IMR-90 (cell line): ENCODE measurements at regions not wholly inside any gene's neighbourhood (a gene's known extent, or its start where the extent isn't known, plus 50 kb on each side); places are given as distances from the start of the nearest gene placed in this dataset.

Experiments used
- ATAC-seq: fragments of 200-7000 bp; cut with Tn5 transposase; 2 replicates; pipeline ENCODE4 v1.9.1; 2020; ENCODE audit warnings: low read depth, mild to moderate bottlenecking, moderate library complexity
- BruUV-seq: library from RNA; stranded (reverse); fragments of 400-500 nt; replicated peaks from 2 replicates; lab custom pipeline; 2021; lab: Mats Ljungman, UMichigan
- CTCF ChIA-PET: fragments of 300-600 bp; formaldehyde crosslinking; extraction: SDS; loops from one replicate; lab custom pipeline; 2021; ENCODE audit warnings: antibody characterized with exemption; lab: Yijun Ruan, JAX
- POLR2A ChIA-PET: fragments of 300-600 bp; sonication (Branson Sonifier 250); formaldehyde crosslinking; loops from one replicate; lab custom pipeline; 2022; ENCODE audit warnings: antibody characterized with exemption; ENCODE audit not compliant: unreplicated experiment; lab: Charles Lee
- DNase-seq: peaks from one replicate; pipeline ENCODE4 v3.0.0; 2013
- H2AFZ ChIP-seq: replicated peaks from 2 replicates; pipeline ENCODE3; 2013; ENCODE audit warnings: low read length, mild to moderate bottlenecking; ENCODE audit not compliant: poor library complexity
- H2AK5ac ChIP-seq: 2 replicates; pipeline ENCODE4 v1.6.1; 2013; ENCODE audit warnings: low read depth, low read length, inconsistent platforms
- H2AK9ac ChIP-seq: replicated peaks from 2 replicates; pipeline ENCODE3; 2013; ENCODE audit warnings: mild to moderate bottlenecking, low read depth, low read length, moderate library complexity; ENCODE audit not compliant: poor library complexity
- H2BK120ac ChIP-seq: 2 replicates; pipeline ENCODE4 v1.6.1; 2013; ENCODE audit warnings: low read depth, low read length, inconsistent platforms
- H2BK15ac ChIP-seq: 3 replicates; pipeline ENCODE4 v1.6.1; 2013; ENCODE audit warnings: low read depth, low read length, inconsistent platforms
- H2BK20ac ChIP-seq: 2 replicates; pipeline ENCODE4 v1.6.1; 2013; ENCODE audit warnings: low read depth, mild to moderate bottlenecking, inconsistent platforms, low read length, moderate library complexity
- H2BK5ac ChIP-seq: 2 replicates; pipeline ENCODE4 v1.6.1; 2013; ENCODE audit warnings: mild to moderate bottlenecking, low read depth, low read length, inconsistent platforms; ENCODE audit not compliant: poor library complexity, severe bottlenecking
- H3K14ac ChIP-seq: replicated peaks from 2 replicates; pipeline ENCODE4 v1.6.1; 2013; ENCODE audit warnings: low read depth, low read length, inconsistent platforms
- H3K18ac ChIP-seq: 2 replicates; pipeline ENCODE4 v1.6.1; 2013; ENCODE audit warnings: low read depth, low read length, control low read depth
- H3K23ac ChIP-seq: 2 replicates; pipeline ENCODE4 v1.6.1; 2013; ENCODE audit warnings: low read depth, low read length, inconsistent platforms
- H3K27ac ChIP-seq: 2 replicates; pipeline ENCODE4 v1.5.1; 2013; ENCODE audit warnings: mild to moderate bottlenecking, control low read depth, low read length; ENCODE audit not compliant: insufficient read depth
- H3K27me3 ChIP-seq: 2 replicates; pipeline ENCODE4 v1.6.1; 2013; ENCODE audit warnings: low read length; ENCODE audit not compliant: control insufficient read depth, insufficient read depth
- H3K36me3 ChIP-seq: 2 replicates; pipeline ENCODE4 v1.6.1; 2013; ENCODE audit warnings: low read length, mixed read lengths; ENCODE audit not compliant: control insufficient read depth, insufficient read depth
- H3K4ac ChIP-seq: 2 replicates; pipeline ENCODE4 v1.6.1; 2013; ENCODE audit warnings: low read depth, low read length, inconsistent platforms
- H3K4me1 ChIP-seq: 2 replicates; pipeline ENCODE4 v1.6.1; 2013; ENCODE audit warnings: low read length, mixed read lengths; ENCODE audit not compliant: control insufficient read depth, insufficient read depth
- H3K4me2 ChIP-seq: 2 replicates; pipeline ENCODE4 v1.6.1; 2013; ENCODE audit warnings: low read depth, mild to moderate bottlenecking, control low read depth, low read length, moderate library complexity
- H3K4me3 ChIP-seq: 2 replicates; pipeline ENCODE4 v1.5.1; 2013; ENCODE audit warnings: low read depth, mild to moderate bottlenecking, control low read depth, low read length, moderate library complexity; ENCODE audit not compliant: insufficient read depth
- H3K56ac ChIP-seq: 2 replicates; pipeline ENCODE4 v1.6.1; 2013; ENCODE audit warnings: low read length, inconsistent platforms; ENCODE audit not compliant: insufficient read depth; ENCODE audit errors: extremely low read depth
- H3K79me1 ChIP-seq, 2 experiments: 2 replicates each; pipeline ENCODE4 v1.6.1; 2013; ENCODE audit warnings: low read length in 2 of 2, inconsistent platforms in 1 of 2, low read depth in 1 of 2
- H3K9ac ChIP-seq: 2 replicates; pipeline ENCODE4 v1.6.1; 2013; ENCODE audit warnings: low read depth, low read length, control low read depth
- H3K9me1 ChIP-seq: 2 replicates; pipeline ENCODE4 v1.6.1; 2013; ENCODE audit warnings: low read length, inconsistent platforms; ENCODE audit not compliant: insufficient read depth
- H3K9me3 ChIP-seq: 2 replicates; pipeline ENCODE4 v1.6.1; 2013; ENCODE audit warnings: low read length; ENCODE audit not compliant: control insufficient read depth, insufficient read depth
- H4K20me1 ChIP-seq: 2 replicates; pipeline ENCODE4 v1.6.1; 2013; ENCODE audit warnings: low read length, inconsistent platforms; ENCODE audit not compliant: insufficient read depth
- H4K5ac ChIP-seq: 2 replicates; pipeline ENCODE4 v1.6.1; 2013; ENCODE audit warnings: mild to moderate bottlenecking, low read depth, low read length, control low read depth
- H4K8ac ChIP-seq, 2 experiments: 2 replicates each; pipeline ENCODE4 v1.6.1; 2013; ENCODE audit warnings: low read depth in 2 of 2, low read length in 2 of 2, control low read depth in 1 of 2, inconsistent platforms in 1 of 2
- H4K91ac ChIP-seq: 2 replicates; pipeline ENCODE4 v1.6.1; 2013; ENCODE audit warnings: low read depth, low read length, inconsistent platforms; ENCODE audit not compliant: insufficient read depth
- BHLHE40 ChIP-seq: fragments of 150-350 bp; IDR thresholded peaks from 2 replicates; pipeline ENCODE4 v1.6.1; 2016; ENCODE audit warnings: mild to moderate bottlenecking, low read depth, low read length
- CEBPB ChIP-seq: IDR thresholded peaks from 2 replicates; pipeline ENCODE4 v1.6.1; 2012; ENCODE audit warnings: low read depth, low read length, improper control_type of control experiment
- CTCF ChIP-seq: conservative IDR thresholded peaks from 2 replicates; pipeline ENCODE4 v1.5.1; 2012; ENCODE audit warnings: mild to moderate bottlenecking, low read depth, low read length, improper control_type of control experiment
- ELK1 ChIP-seq: fragments of 150-350 bp; IDR thresholded peaks from 2 replicates; pipeline ENCODE4 v1.6.1; 2016; ENCODE audit warnings: low read depth, mild to moderate bottlenecking, low read length, moderate library complexity, borderline replicate concordance
- FOS ChIP-seq: fragments of 150-350 bp; IDR thresholded peaks from 2 replicates; pipeline ENCODE4 v1.6.1; 2016; ENCODE audit warnings: low read depth, low read length
- MAFK ChIP-seq: IDR thresholded peaks from 2 replicates; pipeline ENCODE4 v1.6.1; 2012; ENCODE audit warnings: low read depth, low read length, improper control_type of control experiment
- MAZ ChIP-seq: IDR thresholded peaks from 2 replicates; pipeline ENCODE4 v1.6.1; 2012; ENCODE audit warnings: low read depth, mild to moderate bottlenecking, low read length, improper control_type of control experiment, moderate library complexity, borderline replicate concordance
- NFE2L2 ChIP-seq: fragments of 150-350 bp; IDR thresholded peaks from 2 replicates; pipeline ENCODE4 v1.6.1; 2016; ENCODE audit warnings: low read depth, mild to moderate bottlenecking, low read length
- POLR2A ChIP-seq: IDR thresholded peaks from 2 replicates; pipeline ENCODE4 v1.6.1; 2012; ENCODE audit warnings: mild to moderate bottlenecking, low read depth, low read length
- RAD21 ChIP-seq: IDR thresholded peaks from 2 replicates; pipeline ENCODE4 v1.6.1; 2012; ENCODE audit warnings: low read length, improper control_type of control experiment
- RCOR1 ChIP-seq: IDR thresholded peaks from 2 replicates; pipeline ENCODE4 v1.6.1; 2012; ENCODE audit warnings: mild to moderate bottlenecking, low read length, improper control_type of control experiment; ENCODE audit not compliant: insufficient replicate concordance
- RFX5 ChIP-seq: IDR thresholded peaks from 2 replicates; pipeline ENCODE4 v1.8.0; 2012; ENCODE audit warnings: low read depth, mild to moderate bottlenecking, low read length, moderate library complexity
- WGBS, 2 experiments: methylation state at CpG; one replicate each; pipeline versions ENCODE4 v1.1.5 to v1.1.7; 2013; ENCODE audit warnings: missing lambda C conversion rate in 2 of 2; ENCODE audit not compliant: insufficient read length in 1 of 2; ENCODE audit errors: extremely low coverage in 2 of 2; 5-methylcytosine and 5-hydroxymethylcytosine counted together
- dilution Hi-C: fragments of 300-500 bp; cut with HindIII; formaldehyde crosslinking; loops from one replicate; pipeline ENCODE4 v1.14.3; 2018; ENCODE audit warnings: low sequenced_read_pairs; ENCODE audit not compliant: unreplicated experiment
- in situ Hi-C: fragments of 300-500 bp; cut with MboI; formaldehyde crosslinking; loops from 3 replicates; pipeline ENCODE4 v1.14.3; 2019; ENCODE audit warnings: low sequenced_read_pairs, inconsistent platforms, mixed read lengths
- intact Hi-C: fragments of 100-400 bp; cut with micrococcal nuclease; formaldehyde crosslinking; loops from 2 replicates; pipeline ENCODE4 v1.10.0; 2022
- TF ChIP-seq, protein P1 (sequence below): fragments of 150-350 bp; IDR thresholded peaks from 2 replicates; pipeline ENCODE4 v1.6.1; 2017; ENCODE audit warnings: mild to moderate bottlenecking, antibody characterized with exemption, low read length, low read depth

GRCh38 chr6:71733970-71734899 is 152.1 kb upstream of the RIMS1 start:
- H3K56ac ChIP-seq: no peak overlapping the region
- no peak overlapping the region for H3K4me2 ChIP-seq
- H4K5ac ChIP-seq: no peak overlapping the region
- H2AK5ac ChIP-seq: no peak overlapping the region
- H2AFZ ChIP-seq: no peak overlapping the region
- TF ChIP-seq MAFK (no peak), BHLHE40 (no peak), RCOR1 (no peak), ELK1 (no peak), NFE2L2 (no peak), FOS (no peak), RAD21 (no peak), CEBPB (no peak), MAZ (no peak), POLR2A (no peak), CTCF (no peak), RFX5 (no peak)
- TF ChIP-seq, protein P1, sequence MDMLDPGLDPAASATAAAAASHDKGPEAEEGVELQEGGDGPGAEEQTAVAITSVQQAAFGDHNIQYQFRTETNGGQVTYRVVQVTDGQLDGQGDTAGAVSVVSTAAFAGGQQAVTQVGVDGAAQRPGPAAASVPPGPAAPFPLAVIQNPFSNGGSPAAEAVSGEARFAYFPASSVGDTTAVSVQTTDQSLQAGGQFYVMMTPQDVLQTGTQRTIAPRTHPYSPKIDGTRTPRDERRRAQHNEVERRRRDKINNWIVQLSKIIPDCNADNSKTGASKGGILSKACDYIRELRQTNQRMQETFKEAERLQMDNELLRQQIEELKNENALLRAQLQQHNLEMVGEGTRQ: no peak
- H3K36me3 ChIP-seq: no peaks in the 10 kb centered on the region
- H3K23ac ChIP-seq: no peak overlapping the region
- no peak overlapping the region for H2AK9ac ChIP-seq
- H3K9me3 ChIP-seq: no peaks in the 10 kb centered on the region
- BruUV-seq: no TSS peak
- no peak overlapping the region for H3K27ac ChIP-seq
- no CpG with 5 or more reads among the region's 1 CpG for WGBS, 2 experiments
- no peaks in the 10 kb centered on the region for H3K79me1 ChIP-seq
- DNase-seq: peak; percentile 4
- H2BK5ac ChIP-seq: no peak overlapping the region
- H3K4me3 ChIP-seq: no peak overlapping the region
- no peak overlapping the region for H3K4ac ChIP-seq
- no peak overlapping the region for H2BK120ac ChIP-seq
- no peaks in the 10 kb centered on the region for H3K4me1 ChIP-seq
- ChIA-PET CTCF (no interaction called here), POLR2A (no interaction called here)
- H3K18ac ChIP-seq: no peak overlapping the region
- H2BK15ac ChIP-seq: no peak overlapping the region
- no peak for ATAC-seq
- in situ Hi-C loops (no loop called here), dilution Hi-C loops (no loop called here), intact Hi-C loops (no loop called here)
- no peak overlapping the region for H4K91ac ChIP-seq
- H3K27me3 ChIP-seq: no peaks in the 10 kb centered on the region; the same call in 1 of the 2 replicates
- H4K20me1 ChIP-seq: no peaks in the 10 kb centered on the region
- no peaks in the 10 kb centered on the region for H3K9me1 ChIP-seq
- H4K8ac ChIP-seq: no peak overlapping the region
- H2BK20ac ChIP-seq: no peak overlapping the region
- H3K14ac ChIP-seq: no peak overlapping the region
- H3K9ac ChIP-seq: no peak overlapping the region
